Epithelial cell of proximal tubule (primary cell): ENCODE measurements at regions not wholly inside any gene's neighbourhood (a gene's known extent, or its start where the extent isn't known, plus 50 kb on each side); places are given as distances from the start of the nearest gene placed in this dataset.

Source experiments
- DNase-seq: peaks from one replicate; pipeline ENCODE4 v3.0.0-alpha.2; 2011; ENCODE audit warnings: low read depth
- H3K4me3 ChIP-seq: 2 replicates; pipeline ENCODE4 v1.5.1; 2011; ENCODE audit warnings: low read depth, mild to moderate bottlenecking, low read length
- CTCF ChIP-seq: conservative IDR thresholded peaks from 2 replicates; pipeline ENCODE4 v1.5.1; 2012; ENCODE audit warnings: low read depth, mild to moderate bottlenecking, low read length

- no peak for DNase-seq
- TF ChIP-seq CTCF: no peak
Measured at GRCh38 chr12:89185181-89185580, 167.1 kb downstream of the DUSP6 start.

GRCh38 chr12:89183985-89184435 is 168.3 kb downstream of the DUSP6 start:
- no peak overlapping the region for H3K4me3 ChIP-seq
- no peak for TF ChIP-seq CTCF
- DNase-seq: no peak

More at GRCh38 chr12:89185181-89185580, 167.1 kb downstream of the DUSP6 start:
- H3K4me3 ChIP-seq: no peak overlapping the region

- no peak overlapping the region for H3K4me3 ChIP-seq
- no peak for TF ChIP-seq CTCF
- DNase-seq: peak; percentile 50
Measured at GRCh38 chr12:89181271-89181920, 170.9 kb downstream of the DUSP6 start.

- no peak overlapping the region for H3K4me3 ChIP-seq
- DNase-seq: no peak
- TF ChIP-seq CTCF: no peak
Measured at GRCh38 chr12:89180496-89180895, 171.8 kb downstream of the DUSP6 start.

- no peak for TF ChIP-seq CTCF
- peak; percentile 33 for DNase-seq
- H3K4me3 ChIP-seq: no peak overlapping the region
Measured at GRCh38 chr12:89179983-89180382, 172.3 kb downstream of the DUSP6 start.

- DNase-seq: no peak
- no peak overlapping the region for H3K4me3 ChIP-seq
- TF ChIP-seq CTCF: no peak
Measured at GRCh38 chr12:89179245-89179644, 173.1 kb downstream of the DUSP6 start.

- H3K4me3 ChIP-seq: no peak overlapping the region
- no peak for DNase-seq
- no peak for TF ChIP-seq CTCF
Measured at GRCh38 chr12:89177802-89178395, 174.4 kb downstream of the DUSP6 start.
